Stimulated activated memory B cell treated with anti-CD40 and anti-IgM and Interleukin-4, amounts not matched to agents 10 μg/mL and 1 μg/mL and 100 μg/mL, for 72 hours (primary cell): ENCODE measurements at regions not wholly inside any gene's neighbourhood (a gene's known extent, or its start where the extent isn't known, plus 50 kb on each side); places are given as distances from the start of the nearest gene placed in this dataset.

Source experiments
- ATAC-seq: fragments of 150-1000 bp; cut with Tn5 transposase; 2 replicates; pipeline ENCODE4 v1.10.0; 2021
- H3K27ac Mint-ChIP-seq: one replicate; pipeline ENCODE4 v1.8.0; 2022; ENCODE audit warnings: mild to moderate bottlenecking, mixed read lengths
- H3K27me3 Mint-ChIP-seq: one replicate; pipeline ENCODE4 v1.8.0; 2022; ENCODE audit warnings: mixed read lengths
- H3K36me3 Mint-ChIP-seq: one replicate; pipeline ENCODE4 v1.8.0; 2022; ENCODE audit warnings: mixed read lengths
- H3K4me1 Mint-ChIP-seq: one replicate; pipeline ENCODE4 v1.8.0; 2022; ENCODE audit warnings: mixed read lengths
- H3K4me3 Mint-ChIP-seq: one replicate; pipeline ENCODE4 v1.8.0; 2022; ENCODE audit warnings: mild to moderate bottlenecking, moderate library complexity, mixed read lengths
- H3K9me3 Mint-ChIP-seq: one replicate; pipeline ENCODE4 v1.8.0; 2022; ENCODE audit warnings: mixed read lengths

- Mint-ChIP-seq H3K4me3 (no peak overlapping the region), H3K36me3 (no peaks in the 10 kb centered on the region), H3K27me3 (no peaks in the 10 kb centered on the region), H3K9me3 (no peaks in the 10 kb centered on the region), H3K4me1 (no peaks in the 10 kb centered on the region), H3K27ac (no peak overlapping the region)
- no peak for ATAC-seq
Observed at GRCh38 chr11:122189229-122189628, 73.2 kb upstream of the BLID start.

DNA sequence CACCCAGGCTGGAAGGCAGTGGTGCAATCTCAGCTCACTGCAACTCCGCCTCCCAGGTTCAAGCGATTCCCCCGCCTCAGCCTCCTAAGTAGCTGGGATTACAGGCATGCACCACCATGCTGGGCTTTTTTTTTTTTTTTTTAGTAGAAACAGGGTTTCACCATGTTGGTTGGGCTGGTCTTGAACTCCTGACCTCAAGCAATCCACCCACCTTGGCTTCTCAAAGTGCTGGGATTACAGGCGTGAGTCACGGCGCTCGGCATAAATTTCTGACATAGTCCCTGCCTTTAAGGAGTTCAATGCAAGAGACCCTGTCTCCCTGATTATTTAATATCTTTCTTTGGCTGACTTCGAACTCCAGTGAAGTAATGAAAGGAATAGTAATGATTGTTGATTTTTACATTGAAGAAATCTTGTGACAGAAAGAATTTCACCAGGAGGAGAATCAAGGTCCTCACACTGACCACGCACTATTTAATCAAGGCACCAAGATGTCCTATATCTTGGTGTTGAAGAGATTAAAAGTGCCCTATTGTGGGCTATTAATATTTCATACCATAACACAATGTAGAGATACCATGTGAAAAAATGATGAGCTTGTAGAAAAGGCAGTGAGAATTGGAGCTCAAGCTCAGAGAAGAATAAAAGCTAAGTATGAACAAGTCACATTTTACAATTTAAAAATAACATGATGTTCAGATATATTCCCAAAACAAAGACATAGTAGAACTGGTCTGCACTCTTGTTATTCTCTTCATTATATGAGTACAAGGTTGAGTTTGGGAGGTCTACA, 71.6 kb upstream of the BLID start:
- no peaks in the 10 kb centered on the region for H3K9me3 Mint-ChIP-seq
- H3K36me3 Mint-ChIP-seq: no peaks in the 10 kb centered on the region
- H3K4me1 Mint-ChIP-seq: no peaks in the 10 kb centered on the region
- no peaks in the 10 kb centered on the region for H3K27me3 Mint-ChIP-seq
- no peak for ATAC-seq
- H3K27ac Mint-ChIP-seq: no peak overlapping the region
- no peak overlapping the region for H3K4me3 Mint-ChIP-seq

- Mint-ChIP-seq H3K36me3 (no peaks in the 10 kb centered on the region), H3K4me3 (no peak overlapping the region), H3K27me3 (no peaks in the 10 kb centered on the region), H3K9me3 (no peaks in the 10 kb centered on the region), H3K4me1 (no peaks in the 10 kb centered on the region), H3K27ac (no peak overlapping the region)
- no peak for ATAC-seq
Observed at GRCh38 chr11:122186439-122187080, 70.5 kb upstream of the BLID start.

DNA sequence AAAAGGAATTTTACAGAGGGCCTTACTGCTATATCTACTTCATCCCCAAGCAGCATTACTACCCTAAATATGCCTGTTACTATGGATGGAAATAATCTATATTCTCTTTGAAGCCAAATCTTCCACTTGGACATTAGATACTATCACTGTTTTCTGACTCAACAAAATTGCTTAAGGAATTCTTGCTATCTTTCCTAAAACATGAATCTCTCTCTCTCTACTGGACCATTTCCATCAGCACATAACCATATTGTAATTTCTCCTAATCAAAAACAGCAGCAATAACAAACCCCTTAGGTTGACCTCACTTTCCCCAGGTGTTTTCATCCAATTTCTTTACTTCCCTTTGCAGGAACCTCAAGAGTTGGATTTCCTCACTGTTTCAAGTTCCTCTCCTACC, 67.9 kb upstream of the BLID start:
- H3K9me3 Mint-ChIP-seq: no peaks in the 10 kb centered on the region
- no peaks in the 10 kb centered on the region for H3K4me1 Mint-ChIP-seq
- H3K27me3 Mint-ChIP-seq: no peaks in the 10 kb centered on the region
- no peak for ATAC-seq
- H3K4me3 Mint-ChIP-seq: no peak overlapping the region
- H3K27ac Mint-ChIP-seq: no peak overlapping the region
- H3K36me3 Mint-ChIP-seq: no peaks in the 10 kb centered on the region

- H3K4me1 Mint-ChIP-seq: no peaks in the 10 kb centered on the region
- H3K4me3 Mint-ChIP-seq: no peak overlapping the region
- no peaks in the 10 kb centered on the region for H3K27me3 Mint-ChIP-seq
- no peak for ATAC-seq
- H3K36me3 Mint-ChIP-seq: no peaks in the 10 kb centered on the region
- no peak overlapping the region for H3K27ac Mint-ChIP-seq
- no peaks in the 10 kb centered on the region for H3K9me3 Mint-ChIP-seq
Observed at GRCh38 chr11:122181893-122182292, 65.9 kb upstream of the BLID start.

DNA sequence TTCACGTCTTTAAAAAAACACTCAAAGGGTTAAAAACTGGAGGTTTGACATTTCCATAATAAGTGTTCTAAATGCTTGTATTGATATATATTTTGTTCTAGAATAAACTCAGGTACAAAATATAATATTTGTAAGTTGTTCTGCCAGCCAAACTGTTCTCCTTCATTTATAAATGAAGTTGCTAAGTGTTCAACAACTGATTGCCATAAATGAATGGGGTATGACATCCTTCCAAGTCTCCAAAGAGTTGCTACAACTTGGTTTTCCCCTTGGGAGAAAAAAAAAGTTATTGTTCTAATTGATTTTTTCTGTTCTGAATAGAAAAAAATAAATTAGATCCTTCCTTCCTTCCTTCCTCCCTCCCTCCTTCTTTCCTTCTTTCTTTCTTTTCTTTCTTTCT, 65.4 kb upstream of the BLID start:
- Mint-ChIP-seq H3K27me3 (no peaks in the 10 kb centered on the region), H3K36me3 (no peaks in the 10 kb centered on the region), H3K27ac (no peak overlapping the region), H3K4me1 (no peaks in the 10 kb centered on the region), H3K4me3 (no peak overlapping the region), H3K9me3 (no peaks in the 10 kb centered on the region)
- no peak for ATAC-seq

- H3K4me3 Mint-ChIP-seq: no peak overlapping the region
- H3K36me3 Mint-ChIP-seq: no peaks in the 10 kb centered on the region
- H3K4me1 Mint-ChIP-seq: no peaks in the 10 kb centered on the region
- no peak for ATAC-seq
- H3K9me3 Mint-ChIP-seq: no peaks in the 10 kb centered on the region
- no peaks in the 10 kb centered on the region for H3K27me3 Mint-ChIP-seq
- H3K27ac Mint-ChIP-seq: no peak overlapping the region
Observed at GRCh38 chr11:122179961-122180834, 64.2 kb upstream of the BLID start.

DNA sequence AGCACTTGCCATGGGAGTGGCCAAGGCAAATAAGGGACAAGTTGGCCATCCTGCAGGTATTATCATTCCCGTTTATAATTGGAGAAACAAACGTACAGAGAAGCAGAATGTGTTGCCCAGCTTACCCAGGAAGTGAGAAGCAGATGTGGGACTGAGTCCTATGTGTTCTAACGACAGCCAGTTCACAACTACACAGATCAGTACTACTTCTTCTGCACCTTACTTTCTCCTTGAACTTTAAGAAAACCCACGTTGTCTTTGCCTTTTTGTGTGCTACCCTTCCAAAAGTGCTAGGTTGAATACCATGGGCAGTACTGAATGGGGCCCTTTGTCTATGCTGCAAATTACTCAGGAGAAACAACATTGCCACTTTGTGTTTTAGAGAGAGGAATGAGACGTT, 62.8 kb upstream of the BLID start:
- no peaks in the 10 kb centered on the region for H3K36me3 Mint-ChIP-seq
- no peaks in the 10 kb centered on the region for H3K9me3 Mint-ChIP-seq
- H3K27me3 Mint-ChIP-seq: no peaks in the 10 kb centered on the region
- no peak overlapping the region for H3K4me3 Mint-ChIP-seq
- no peak for ATAC-seq
- H3K4me1 Mint-ChIP-seq: no peaks in the 10 kb centered on the region
- no peak overlapping the region for H3K27ac Mint-ChIP-seq

DNA sequence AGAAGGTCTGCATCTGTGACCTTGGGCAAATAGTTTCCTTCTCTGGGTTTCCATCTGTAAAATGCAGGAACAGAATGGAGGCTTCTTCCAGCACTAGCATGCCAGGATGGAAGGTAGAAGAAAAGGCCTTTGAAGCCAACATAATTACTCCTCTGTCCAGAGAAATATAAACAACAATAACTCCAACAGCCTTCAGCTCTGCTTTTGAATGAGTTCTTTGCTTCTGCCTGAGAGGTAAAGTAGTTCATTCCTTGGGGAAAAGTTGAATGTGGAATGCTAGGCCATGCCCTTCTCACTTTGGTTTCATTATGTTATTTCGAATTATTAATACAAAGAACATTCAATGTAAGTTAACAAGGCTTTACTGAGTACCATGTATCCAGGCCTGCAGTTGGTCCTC, 61.2 kb upstream of the BLID start:
- Mint-ChIP-seq H3K4me3 (no peak overlapping the region), H3K4me1 (no peaks in the 10 kb centered on the region), H3K27ac (no peak overlapping the region), H3K9me3 (no peaks in the 10 kb centered on the region), H3K36me3 (no peaks in the 10 kb centered on the region), H3K27me3 (no peaks in the 10 kb centered on the region)
- no peak for ATAC-seq

- no peak overlapping the region for H3K4me3 Mint-ChIP-seq
- no peaks in the 10 kb centered on the region for H3K27me3 Mint-ChIP-seq
- no peaks in the 10 kb centered on the region for H3K36me3 Mint-ChIP-seq
- H3K4me1 Mint-ChIP-seq: no peaks in the 10 kb centered on the region
- no peaks in the 10 kb centered on the region for H3K9me3 Mint-ChIP-seq
- no peak overlapping the region for H3K27ac Mint-ChIP-seq
- no peak for ATAC-seq
Observed at GRCh38 chr11:122176651-122177050, 60.6 kb upstream of the BLID start.

- Mint-ChIP-seq H3K4me3 (no peak overlapping the region), H3K9me3 (no peaks in the 10 kb centered on the region), H3K36me3 (no peaks in the 10 kb centered on the region), H3K27ac (no peak overlapping the region), H3K27me3 (no peaks in the 10 kb centered on the region), H3K4me1 (no peaks in the 10 kb centered on the region)
- ATAC-seq: no peak
Observed at GRCh38 chr11:122175306-122175705, 59.3 kb upstream of the BLID start.

DNA sequence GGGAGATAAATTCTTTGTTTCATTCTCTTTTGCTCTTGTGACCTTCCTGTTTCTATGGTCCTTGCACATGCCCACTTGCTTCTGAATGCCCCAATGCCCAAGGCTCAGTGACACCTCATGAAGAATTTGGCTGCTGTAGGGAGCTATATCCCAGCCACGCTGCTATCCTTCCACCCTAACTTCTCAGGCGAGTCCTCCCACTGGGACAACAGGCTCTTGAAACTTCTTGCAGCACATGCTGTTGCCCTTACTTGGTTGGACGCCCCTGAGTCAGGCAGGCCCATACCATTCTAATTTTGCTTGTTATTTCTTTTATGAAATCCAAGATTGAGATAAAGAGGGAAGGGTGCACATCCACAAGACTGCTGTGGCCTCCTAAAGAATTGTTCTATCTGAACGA, 57.6 kb upstream of the BLID start:
- Mint-ChIP-seq H3K27me3 (no peaks in the 10 kb centered on the region), H3K4me3 (no peak overlapping the region), H3K27ac (no peak overlapping the region), H3K9me3 (no peaks in the 10 kb centered on the region), H3K36me3 (no peaks in the 10 kb centered on the region), H3K4me1 (no peaks in the 10 kb centered on the region)
- no peak for ATAC-seq

DNA sequence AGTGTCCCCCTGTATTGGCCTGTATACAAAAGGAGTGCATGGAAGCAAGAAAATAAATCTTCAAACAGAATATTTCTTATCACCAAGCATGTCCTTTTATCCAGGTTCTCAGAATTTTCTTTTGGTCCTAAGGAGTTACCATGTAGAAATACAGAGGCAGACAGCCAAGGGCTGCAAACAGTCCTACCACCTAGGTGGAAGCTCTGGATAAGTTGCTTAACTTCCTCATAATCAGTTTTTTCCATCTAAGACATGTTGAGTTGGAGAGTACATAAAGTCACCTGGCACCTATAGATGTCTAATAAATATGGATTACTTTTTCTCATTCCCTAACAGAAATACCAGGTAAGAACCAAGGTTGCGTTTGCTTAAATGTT, 57.0 kb upstream of the BLID start:
- Mint-ChIP-seq H3K27me3 (no peaks in the 10 kb centered on the region), H3K9me3 (no peaks in the 10 kb centered on the region), H3K36me3 (no peaks in the 10 kb centered on the region), H3K4me3 (no peak overlapping the region), H3K27ac (no peak overlapping the region), H3K4me1 (no peaks in the 10 kb centered on the region)
- ATAC-seq: no peak

DNA sequence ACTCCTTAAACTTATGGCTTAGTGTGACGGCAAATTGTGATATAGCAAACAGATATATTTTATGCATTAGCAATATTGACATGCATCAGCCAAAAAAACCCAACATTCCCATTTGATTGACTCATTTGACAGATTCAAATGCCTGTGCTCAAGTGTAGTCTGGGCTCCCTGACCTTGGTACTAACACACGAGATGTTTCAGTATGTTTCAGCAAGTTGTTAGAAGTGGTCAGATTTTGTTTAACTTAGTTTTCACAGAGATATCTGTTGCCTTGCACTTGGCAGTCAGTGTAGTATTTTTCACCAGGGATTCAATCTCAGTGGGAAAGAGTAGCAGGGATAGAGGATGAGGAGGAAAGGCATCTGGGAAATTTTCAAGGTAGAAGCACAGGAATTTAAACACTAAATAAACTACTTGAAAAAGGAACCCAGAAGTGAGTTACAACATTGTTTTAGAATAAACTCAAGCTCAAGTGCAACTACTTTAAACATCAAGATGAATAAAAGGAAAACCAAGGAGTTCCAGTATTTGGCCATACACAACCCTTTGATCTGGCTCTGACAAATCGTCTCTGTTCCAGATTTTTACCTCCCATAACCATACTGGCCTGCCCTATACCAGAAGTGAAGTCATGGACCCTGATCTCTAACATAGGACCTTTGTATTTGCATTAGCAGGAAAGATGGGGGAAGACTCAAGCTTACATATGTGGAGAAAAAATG, 56.5 kb upstream of the BLID start:
- ATAC-seq: no peak
- H3K27ac Mint-ChIP-seq: no peak overlapping the region
- H3K4me1 Mint-ChIP-seq: no peaks in the 10 kb centered on the region
- H3K9me3 Mint-ChIP-seq: no peaks in the 10 kb centered on the region
- H3K27me3 Mint-ChIP-seq: no peaks in the 10 kb centered on the region
- H3K36me3 Mint-ChIP-seq: no peaks in the 10 kb centered on the region
- no peak overlapping the region for H3K4me3 Mint-ChIP-seq

GRCh38 chr11:122170815-122171475, 54.9 kb upstream of the BLID start:
- Mint-ChIP-seq H3K4me1 (no peaks in the 10 kb centered on the region), H3K36me3 (no peaks in the 10 kb centered on the region), H3K27ac (no peak overlapping the region), H3K4me3 (no peak overlapping the region), H3K9me3 (no peaks in the 10 kb centered on the region), H3K27me3 (no peaks in the 10 kb centered on the region)
- ATAC-seq: no peak
